IPS DF 6.9 (cell line): ENCODE measurements at regions not wholly inside any gene's neighbourhood (a gene's known extent, or its start where the extent isn't known, plus 50 kb on each side); places are given as distances from the start of the nearest gene placed in this dataset.
"Not testable (repeated sequence)": the region's sequence is repeated elsewhere in the genome, so short reads cannot be mapped to it uniquely, and the experiment has no call there.

Source experiments
- DNase-seq: peaks from one replicate; pipeline ENCODE4 v3.0.0-alpha.2; 2013; ENCODE audit warnings: low read depth, low spot score
- H3K27ac ChIP-seq: one replicate; pipeline ENCODE4 v1.5.1; 2013; ENCODE audit warnings: low read length, control low read depth
- H3K27me3 ChIP-seq: 2 replicates; pipeline ENCODE4 v1.6.1; 2013; ENCODE audit warnings: mild to moderate bottlenecking, low read length; ENCODE audit not compliant: control insufficient read depth, insufficient read depth
- H3K36me3 ChIP-seq: 2 replicates; pipeline ENCODE4 v1.6.1; 2013; ENCODE audit warnings: low read length; ENCODE audit not compliant: control insufficient read depth, insufficient read depth
- H3K4me1 ChIP-seq: 2 replicates; pipeline ENCODE4 v1.6.1; 2013; ENCODE audit warnings: low read length; ENCODE audit not compliant: control insufficient read depth, insufficient read depth
- H3K4me3 ChIP-seq: 2 replicates; pipeline ENCODE4 v1.5.1; 2013; ENCODE audit warnings: mild to moderate bottlenecking, low read length
- H3K9me3 ChIP-seq: 2 replicates; pipeline ENCODE4 v1.6.1; 2013; ENCODE audit warnings: low read length, inconsistent platforms; ENCODE audit not compliant: control insufficient read depth, insufficient read depth
- WGBS: extraction: QIAGEN DNeasy Blood & Tissue Kit; methylation state at CpG from one replicate; pipeline ENCODE4 v1.1.7; 2013; ENCODE audit warnings: mixed read lengths, missing lambda C conversion rate; ENCODE audit not compliant: insufficient read length, insufficient coverage; 5-methylcytosine and 5-hydroxymethylcytosine counted together

GRCh38 chr9:33661176-33661575, 134.2 kb upstream of the PRSS3 start:
- WGBS, result no CpG with 5 or more reads among the region's 3 CpGs
- no peak for DNase-seq

GRCh38 chr9:33662871-33663270, 132.5 kb upstream of the PRSS3 start:
- no peak for DNase-seq
- Histone ChIP-seq H3K27me3 (no peaks in the 10 kb centered on the region), H3K36me3 (no peaks in the 10 kb centered on the region), H3K27ac (no peak overlapping the region), H3K4me3 (no peak overlapping the region), H3K9me3 (no peaks in the 10 kb centered on the region), H3K4me1 (no peaks in the 10 kb centered on the region)
- WGBS, result no CpG with 5 or more reads among the region's 1 CpG

More at GRCh38 chr9:33661176-33661575, 134.2 kb upstream of the PRSS3 start:
- Histone ChIP-seq H3K27ac (no peak overlapping the region), H3K4me3 (no peak overlapping the region), H3K9me3 (no peaks in the 10 kb centered on the region), H3K36me3 (no peaks in the 10 kb centered on the region), H3K27me3 (no peaks in the 10 kb centered on the region), H3K4me1 (no peaks in the 10 kb centered on the region)

GRCh38 chr9:33676194-33676745, 119.1 kb upstream of the PRSS3 start:
- H3K27ac ChIP-seq, H3K9me3 ChIP-seq, H3K4me1 ChIP-seq, DNase-seq, H3K27me3 ChIP-seq, H3K36me3 ChIP-seq: not testable (repeated sequence)
- H3K4me3 ChIP-seq, result peak overlapping the region; percentile 63
- WGBS, result no CpG with 5 or more reads among the region's 8 CpGs

- Histone ChIP-seq H3K36me3 (no peaks in the 10 kb centered on the region), H3K9me3 (no peaks in the 10 kb centered on the region), H3K27me3 (no peaks in the 10 kb centered on the region), H3K4me1 (no peaks in the 10 kb centered on the region), H3K27ac (no peak overlapping the region), H3K4me3 (peak overlapping the region; percentile 63)
- no peak for DNase-seq
- WGBS, result no CpG with 5 or more reads among the region's 78 CpGs
Observed at GRCh38 chr9:33676746-33677505, 118.4 kb upstream of the PRSS3 start.

- Histone ChIP-seq H3K36me3 (no peaks in the 10 kb centered on the region), H3K4me3 (peak overlapping the region; percentile 63; the same call in 1 of the 2 replicates), H3K27ac (no peak overlapping the region), H3K4me1 (no peaks in the 10 kb centered on the region), H3K9me3 (no peaks in the 10 kb centered on the region), H3K27me3 (no peaks in the 10 kb centered on the region)
- DNase-seq, result no peak
- whole genome bisulfite sequencing, result no CpG with 5 or more reads among the region's 3 CpGs
Observed at GRCh38 chr9:33677506-33677809, 117.9 kb upstream of the PRSS3 start.

- no CpG with 5 or more reads among the region's 3 CpGs for WGBS
- Histone ChIP-seq H3K4me1 (no peaks in the 10 kb centered on the region), H3K27me3 (no peaks in the 10 kb centered on the region), H3K9me3 (no peaks in the 10 kb centered on the region), H3K27ac (no peak overlapping the region), H3K36me3 (no peaks in the 10 kb centered on the region), H3K4me3 (no peak overlapping the region)
- no peak for DNase-seq
Observed at GRCh38 chr9:33677961-33678360, 117.4 kb upstream of the PRSS3 start.

GRCh38 chr9:33682551-33682950, 112.8 kb upstream of the PRSS3 start:
- no peak for DNase-seq
- Histone ChIP-seq H3K36me3 (no peaks in the 10 kb centered on the region), H3K4me1 (no peaks in the 10 kb centered on the region), H3K27me3 (no peaks in the 10 kb centered on the region), H3K9me3 (no peaks in the 10 kb centered on the region), H3K27ac (no peak overlapping the region), H3K4me3 (no peak overlapping the region)
- WGBS, result no CpG with 5 or more reads among the region's 3 CpGs

GRCh38 chr9:33684831-33685230, 110.5 kb upstream of the PRSS3 start:
- no peak for DNase-seq
- Histone ChIP-seq H3K27me3 (no peaks in the 10 kb centered on the region), H3K27ac (no peak overlapping the region), H3K9me3 (no peaks in the 10 kb centered on the region), H3K4me1 (no peaks in the 10 kb centered on the region), H3K36me3 (no peaks in the 10 kb centered on the region), H3K4me3 (no peak overlapping the region)

- no peak overlapping the region for H3K4me3 ChIP-seq
- no peaks in the 10 kb centered on the region for H3K9me3 ChIP-seq
- DNase-seq, result no peak
- H3K36me3 ChIP-seq, result no peaks in the 10 kb centered on the region
- no peaks in the 10 kb centered on the region for H3K27me3 ChIP-seq
- H3K27ac ChIP-seq, result no peak overlapping the region
- WGBS, result no CpG with 5 or more reads among the region's 4 CpGs
- no peaks in the 10 kb centered on the region for H3K4me1 ChIP-seq
Observed at GRCh38 chr9:33686942-33687341, 108.4 kb upstream of the PRSS3 start.

GRCh38 chr9:33687779-33688178, 107.6 kb upstream of the PRSS3 start:
- H3K9me3 ChIP-seq, result no peaks in the 10 kb centered on the region
- no peaks in the 10 kb centered on the region for H3K4me1 ChIP-seq
- H3K27me3 ChIP-seq, result no peaks in the 10 kb centered on the region
- WGBS, result no CpG with 5 or more reads among the region's 2 CpGs
- DNase-seq, result no peak
- no peak overlapping the region for H3K4me3 ChIP-seq
- H3K27ac ChIP-seq, result no peak overlapping the region
- H3K36me3 ChIP-seq, result no peaks in the 10 kb centered on the region
